ENCODE measurements at regions not wholly inside any gene's neighbourhood (a gene's known extent, or its start where the extent isn't known, plus 50 kb on each side); places are given as distances from the start of the nearest gene placed in this dataset.

- no peak for TF ChIP-seq JUND (IDR thresholded peaks at IDR 0.05)
- TF ChIP-seq FOXM1 (IDR thresholded peaks at IDR 0.05; ENCODE audit: low read depth): no peak
- TF ChIP-seq, protein P1, sequence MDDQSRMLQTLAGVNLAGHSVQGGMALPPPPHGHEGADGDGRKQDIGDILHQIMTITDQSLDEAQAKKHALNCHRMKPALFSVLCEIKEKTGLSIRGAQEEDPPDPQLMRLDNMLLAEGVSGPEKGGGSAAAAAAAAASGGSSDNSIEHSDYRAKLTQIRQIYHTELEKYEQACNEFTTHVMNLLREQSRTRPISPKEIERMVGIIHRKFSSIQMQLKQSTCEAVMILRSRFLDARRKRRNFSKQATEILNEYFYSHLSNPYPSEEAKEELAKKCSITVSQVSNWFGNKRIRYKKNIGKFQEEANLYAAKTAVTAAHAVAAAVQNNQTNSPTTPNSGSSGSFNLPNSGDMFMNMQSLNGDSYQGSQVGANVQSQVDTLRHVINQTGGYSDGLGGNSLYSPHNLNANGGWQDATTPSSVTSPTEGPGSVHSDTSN (IDR thresholded peaks at IDR 0.05): no peak
- TF ChIP-seq, protein P2, sequence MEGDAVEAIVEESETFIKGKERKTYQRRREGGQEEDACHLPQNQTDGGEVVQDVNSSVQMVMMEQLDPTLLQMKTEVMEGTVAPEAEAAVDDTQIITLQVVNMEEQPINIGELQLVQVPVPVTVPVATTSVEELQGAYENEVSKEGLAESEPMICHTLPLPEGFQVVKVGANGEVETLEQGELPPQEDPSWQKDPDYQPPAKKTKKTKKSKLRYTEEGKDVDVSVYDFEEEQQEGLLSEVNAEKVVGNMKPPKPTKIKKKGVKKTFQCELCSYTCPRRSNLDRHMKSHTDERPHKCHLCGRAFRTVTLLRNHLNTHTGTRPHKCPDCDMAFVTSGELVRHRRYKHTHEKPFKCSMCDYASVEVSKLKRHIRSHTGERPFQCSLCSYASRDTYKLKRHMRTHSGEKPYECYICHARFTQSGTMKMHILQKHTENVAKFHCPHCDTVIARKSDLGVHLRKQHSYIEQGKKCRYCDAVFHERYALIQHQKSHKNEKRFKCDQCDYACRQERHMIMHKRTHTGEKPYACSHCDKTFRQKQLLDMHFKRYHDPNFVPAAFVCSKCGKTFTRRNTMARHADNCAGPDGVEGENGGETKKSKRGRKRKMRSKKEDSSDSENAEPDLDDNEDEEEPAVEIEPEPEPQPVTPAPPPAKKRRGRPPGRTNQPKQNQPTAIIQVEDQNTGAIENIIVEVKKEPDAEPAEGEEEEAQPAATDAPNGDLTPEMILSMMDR (IDR thresholded peaks at IDR 0.05): no peak
- TF ChIP-seq TEAD4 (IDR thresholded peaks at IDR 0.05; ENCODE audit: borderline replicate concordance, insufficient read depth): no peak
- TF ChIP-seq TCF12 (IDR thresholded peaks at IDR 0.05): no peak
- no peak for TF ChIP-seq FOXJ3 (CRISPR knock-in tag; IDR thresholded peaks at IDR 0.05)
- TF ChIP-seq, protein P3, sequence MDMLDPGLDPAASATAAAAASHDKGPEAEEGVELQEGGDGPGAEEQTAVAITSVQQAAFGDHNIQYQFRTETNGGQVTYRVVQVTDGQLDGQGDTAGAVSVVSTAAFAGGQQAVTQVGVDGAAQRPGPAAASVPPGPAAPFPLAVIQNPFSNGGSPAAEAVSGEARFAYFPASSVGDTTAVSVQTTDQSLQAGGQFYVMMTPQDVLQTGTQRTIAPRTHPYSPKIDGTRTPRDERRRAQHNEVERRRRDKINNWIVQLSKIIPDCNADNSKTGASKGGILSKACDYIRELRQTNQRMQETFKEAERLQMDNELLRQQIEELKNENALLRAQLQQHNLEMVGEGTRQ (IDR thresholded peaks at IDR 0.05; ENCODE audit: borderline replicate concordance, low read depth, low read length): no peak
Observed at GRCh38 chr18:1252936-1253335, 348.3 kb downstream of the ADCYAP1 start.

Data from SK-N-SH (cell line).